Kasumi-1 (cell line): ENCODE measurements at regions not wholly inside any gene's neighbourhood (a gene's known extent, or its start where the extent isn't known, plus 50 kb on each side); places are given as distances from the start of the nearest gene placed in this dataset.
"Not testable (repeated sequence)": the region's sequence is repeated elsewhere in the genome, so short reads cannot be mapped to it uniquely, and the experiment has no call there.

Experiments used
- DNase-seq, 2 experiments: peaks; one replicate each; lab custom pipeline; 2025; lab: John Stamatoyannopoulos, UW

DNA sequence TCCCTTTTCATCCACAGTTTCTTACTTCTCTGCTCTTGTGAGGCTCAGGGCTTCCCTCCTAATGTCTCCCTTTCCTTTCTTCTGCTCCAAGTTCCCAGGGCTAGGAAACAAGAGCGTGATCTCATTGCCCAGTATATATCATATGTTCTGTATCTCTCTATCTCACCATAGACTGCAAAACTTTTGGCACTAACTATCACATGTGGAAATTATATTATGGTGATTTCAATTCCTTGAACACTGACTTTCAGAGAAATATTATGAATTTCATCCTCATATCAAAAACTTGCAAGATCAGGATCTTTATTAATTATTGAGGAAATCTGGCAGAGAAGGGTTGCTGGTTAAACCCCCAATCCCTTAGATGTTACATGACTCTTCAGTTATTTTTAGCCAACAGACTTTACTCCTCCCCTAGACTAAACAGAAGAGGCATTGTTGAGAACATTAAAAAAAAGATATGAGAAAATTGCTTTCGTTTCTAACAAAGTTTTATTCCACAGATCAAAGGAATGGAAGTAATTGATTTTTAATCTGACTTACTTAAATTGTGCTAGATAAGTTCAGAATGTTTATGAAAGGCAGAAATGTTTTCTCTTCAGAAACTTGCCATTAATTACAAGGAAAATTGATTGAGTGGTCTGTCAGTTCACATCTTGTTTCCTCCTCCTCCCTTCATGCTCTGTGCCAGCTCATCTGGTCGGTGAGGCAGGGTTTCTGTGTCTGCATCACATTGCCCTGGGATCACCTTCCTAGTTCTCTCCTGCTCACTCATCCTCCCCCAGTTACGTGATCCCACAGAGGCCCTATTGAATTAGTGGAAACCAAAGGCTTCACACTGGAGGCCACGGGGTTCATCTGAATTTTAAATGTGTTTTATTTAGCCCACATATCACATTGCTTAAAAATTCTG lies 378.5 kb downstream of the LMO7 start:
- no peak for DNase-seq

DNA sequence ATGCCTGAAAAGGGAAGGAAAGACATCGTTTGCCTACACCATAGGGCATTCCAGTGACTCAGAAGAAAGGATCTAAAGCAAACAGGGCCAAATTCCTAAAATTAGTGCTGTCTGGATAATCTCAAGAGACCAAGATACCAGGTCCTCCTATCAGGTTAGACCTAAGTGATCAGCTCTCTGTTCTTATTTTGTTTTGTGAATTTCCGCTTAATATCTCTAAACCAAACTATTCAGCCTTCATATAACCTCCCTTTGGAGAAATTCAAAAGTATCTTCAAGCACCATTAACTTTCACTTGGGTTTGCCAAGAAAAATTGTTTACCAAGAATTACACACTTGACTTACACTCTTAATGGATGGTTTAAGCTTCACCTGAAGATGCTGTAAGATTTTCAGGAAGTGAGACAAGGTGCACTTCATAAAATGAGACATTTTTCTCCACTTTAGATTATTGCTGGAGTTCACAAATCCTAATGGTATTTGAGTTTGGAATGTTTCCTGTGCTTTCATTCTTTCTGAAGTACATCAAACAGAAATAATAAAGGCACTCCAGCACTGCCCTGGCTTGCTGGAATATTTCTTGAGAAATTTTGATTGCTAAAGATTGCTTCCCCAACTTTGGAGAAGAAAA lies 376.1 kb downstream of the LMO7 start:
- DNase-seq: no peak

- DNase-seq: no peak
These were observed 373.2 kb downstream of the LMO7 start for GRCh38 chr13:76009267-76009890.

GRCh38 chr13:76004416-76004815 lies 368.3 kb downstream of the LMO7 start:
- DNase-seq: no peak

GRCh38 chr13:76000131-76000530 lies 364.0 kb downstream of the LMO7 start:
- DNase-seq: peak; percentile 29 to 50

DNA sequence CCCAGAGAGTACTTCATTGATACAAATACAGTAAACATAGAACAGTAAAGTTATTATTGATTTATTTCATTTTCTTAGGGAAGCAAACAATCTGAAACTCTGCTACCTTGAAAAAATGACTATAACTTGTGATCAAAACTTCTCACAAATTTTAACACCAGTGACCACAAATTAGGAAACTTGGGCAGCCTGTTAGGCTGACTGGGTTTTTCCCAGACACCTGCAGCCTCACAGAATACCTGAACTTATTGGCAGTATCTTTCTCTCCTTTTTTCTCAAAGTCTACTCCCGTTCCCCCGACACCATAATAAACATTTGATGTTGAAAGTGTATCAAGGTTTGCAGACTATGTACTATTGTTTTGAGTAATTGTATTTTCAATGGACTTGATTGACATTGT lies 360.5 kb downstream of the LMO7 start:
- DNase-seq: no peak

- no peak for DNase-seq
These were observed 359.8 kb downstream of the LMO7 start for GRCh38 chr13:75995966-75996365.

DNA sequence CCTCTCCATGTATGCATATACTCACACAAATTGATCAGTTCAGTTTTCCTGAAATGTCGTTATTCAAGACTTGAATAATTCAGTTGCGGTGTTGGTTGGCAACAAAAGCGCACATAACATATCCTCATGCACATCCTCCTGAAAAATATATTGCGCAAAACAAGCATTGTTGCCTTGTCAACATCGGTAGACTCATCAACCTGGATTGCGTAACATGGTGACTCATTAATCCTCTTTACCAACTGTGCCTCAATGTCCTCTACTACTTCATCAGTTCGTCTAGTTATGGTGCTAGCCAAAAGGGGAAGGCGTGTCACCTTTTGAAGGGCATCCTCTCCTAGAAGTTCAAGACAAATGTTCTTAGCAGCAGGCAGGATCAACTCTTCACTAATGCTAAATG lies 357.7 kb downstream of the LMO7 start:
- DNase-seq: no peak

DNA sequence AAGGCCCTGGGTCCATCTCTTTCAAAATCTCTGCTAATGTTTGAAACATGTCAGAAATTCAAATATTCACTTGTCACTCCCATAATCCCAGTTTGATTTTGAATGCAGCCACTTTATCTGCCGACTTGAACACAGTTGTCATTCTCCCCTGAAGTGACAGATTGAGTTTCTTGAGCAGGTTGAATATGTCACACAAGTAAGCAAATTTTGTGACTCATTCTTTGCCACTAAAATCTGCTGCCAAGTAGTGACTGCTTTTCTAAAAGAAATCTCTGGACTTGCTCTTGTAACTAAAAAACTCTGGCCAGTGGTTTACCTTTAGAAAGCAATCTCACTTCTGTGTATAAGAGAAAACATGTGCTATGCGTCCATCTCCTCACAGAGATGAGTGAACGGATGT lies 357.1 kb downstream of the LMO7 start:
- no peak for DNase-seq

DNA sequence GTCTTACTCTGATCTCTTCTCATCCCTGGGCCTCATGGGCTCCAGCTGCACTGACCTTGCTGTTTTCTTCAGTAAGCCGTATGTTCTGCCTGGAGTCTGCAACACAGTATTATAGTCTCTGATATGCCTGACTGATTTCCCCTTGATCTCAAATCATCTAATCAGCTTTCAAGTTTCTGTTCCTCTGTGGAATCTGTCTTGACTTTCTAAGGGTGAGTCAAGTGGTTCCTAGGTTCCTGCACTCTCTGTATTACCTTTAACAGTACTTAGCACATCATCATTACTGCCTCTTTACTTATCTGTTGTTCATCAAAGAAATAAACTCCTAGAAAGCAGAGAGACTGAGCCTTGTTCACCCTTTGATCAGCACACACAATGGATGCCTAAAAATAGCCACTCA lies 350.7 kb downstream of the LMO7 start:
- DNase-seq: no peak

DNA sequence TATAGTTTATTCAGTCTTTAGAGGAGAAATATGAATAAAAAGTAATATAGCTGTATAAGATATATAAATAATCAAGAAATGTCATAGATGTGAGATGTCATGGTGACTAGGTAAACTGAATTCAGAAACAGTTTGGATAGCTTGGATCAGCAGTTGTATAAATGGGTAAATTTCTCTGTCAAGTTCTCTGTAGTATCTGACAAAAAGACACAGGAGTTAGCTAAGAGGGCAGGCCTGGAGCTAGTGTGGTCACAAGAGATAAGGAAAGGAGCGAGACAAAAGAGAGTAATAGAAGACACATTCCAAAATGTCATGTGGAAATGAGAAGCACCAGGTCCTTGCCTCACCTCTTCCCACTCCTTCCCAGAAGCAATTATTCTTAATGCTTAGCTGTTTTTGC lies 349.0 kb downstream of the LMO7 start:
- no peak for DNase-seq

- no peak for DNase-seq
These were observed 342.7 kb downstream of the LMO7 start for GRCh38 chr13:75978818-75979217.

DNA sequence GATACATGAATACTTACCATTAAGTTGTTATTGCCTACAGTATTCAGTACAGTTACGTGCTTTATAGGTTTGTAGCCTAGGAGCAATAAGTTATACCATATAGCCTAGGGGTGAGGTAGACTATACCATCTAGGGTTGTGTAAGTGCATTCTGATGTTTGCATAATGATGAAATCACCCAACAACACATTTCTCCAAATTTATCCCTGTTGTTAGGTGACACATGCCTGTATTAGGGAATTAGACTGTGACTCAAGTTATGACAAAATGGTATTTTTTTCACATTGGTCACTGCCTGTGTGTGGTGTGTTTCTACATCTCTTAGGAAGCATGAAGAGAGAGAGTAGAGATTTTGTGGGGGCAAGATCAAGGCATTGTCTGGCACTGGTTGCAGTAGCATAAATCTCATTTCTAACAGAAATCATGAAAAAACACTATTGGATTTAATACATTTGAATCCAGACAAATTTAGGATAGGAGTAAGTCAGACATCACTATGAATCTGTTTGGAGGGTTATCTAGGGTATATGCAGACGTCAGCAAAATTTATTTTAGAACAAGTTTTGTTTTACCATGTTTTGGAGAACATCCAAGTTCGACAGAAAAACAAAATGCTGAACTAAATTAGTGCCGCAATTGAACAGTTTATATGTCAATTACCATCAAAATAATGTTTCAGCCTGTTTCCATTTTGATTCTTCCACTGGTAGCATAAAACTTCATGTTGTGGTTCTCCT lies 332.1 kb downstream of the LMO7 start:
- DNase-seq: no peak

DNA sequence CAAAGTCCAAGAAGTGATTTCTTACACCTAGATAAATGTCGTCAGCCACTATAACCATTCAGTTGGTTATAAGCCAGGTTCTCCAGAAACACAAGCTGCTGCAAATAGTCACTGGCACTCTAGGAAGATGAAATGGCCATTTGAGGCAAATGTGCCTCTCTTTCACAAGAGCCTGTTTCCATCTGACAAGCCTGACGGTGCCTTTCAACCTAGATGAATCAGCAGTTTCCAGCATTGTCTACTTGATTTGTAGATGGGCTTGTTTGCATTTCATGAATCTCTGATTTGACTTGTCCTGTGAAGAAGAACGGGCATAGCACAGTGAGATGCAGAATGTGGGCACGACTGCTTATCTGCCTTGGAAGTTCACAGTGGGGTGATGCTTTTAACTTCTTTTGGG lies 327.2 kb downstream of the LMO7 start:
- DNase-seq: no peak

DNA sequence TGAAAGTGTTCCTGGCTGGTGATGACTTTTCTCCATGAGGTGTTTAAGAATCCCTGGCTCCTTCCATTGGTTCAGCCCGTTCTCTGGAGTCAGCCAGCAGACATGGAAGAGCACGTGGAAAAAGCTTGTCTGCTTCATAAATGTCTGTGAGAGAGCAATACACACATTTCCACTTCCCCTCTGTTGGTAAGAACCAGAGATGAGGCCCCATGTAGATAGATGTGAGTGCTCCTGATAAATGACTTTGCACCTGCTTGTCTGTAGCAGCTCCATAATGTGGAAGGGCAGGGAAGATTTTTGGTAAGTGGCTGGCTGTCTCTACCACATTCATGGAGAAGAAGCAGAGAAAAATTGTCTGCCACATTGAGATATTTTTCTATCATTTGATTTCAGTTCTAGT lies 325.8 kb downstream of the LMO7 start:
- no peak for DNase-seq

GRCh38 chr13:75960538-75960994 lies 324.4 kb downstream of the LMO7 start:
- DNase-seq: peak in 1 of 2 experiments; percentile 7

DNA sequence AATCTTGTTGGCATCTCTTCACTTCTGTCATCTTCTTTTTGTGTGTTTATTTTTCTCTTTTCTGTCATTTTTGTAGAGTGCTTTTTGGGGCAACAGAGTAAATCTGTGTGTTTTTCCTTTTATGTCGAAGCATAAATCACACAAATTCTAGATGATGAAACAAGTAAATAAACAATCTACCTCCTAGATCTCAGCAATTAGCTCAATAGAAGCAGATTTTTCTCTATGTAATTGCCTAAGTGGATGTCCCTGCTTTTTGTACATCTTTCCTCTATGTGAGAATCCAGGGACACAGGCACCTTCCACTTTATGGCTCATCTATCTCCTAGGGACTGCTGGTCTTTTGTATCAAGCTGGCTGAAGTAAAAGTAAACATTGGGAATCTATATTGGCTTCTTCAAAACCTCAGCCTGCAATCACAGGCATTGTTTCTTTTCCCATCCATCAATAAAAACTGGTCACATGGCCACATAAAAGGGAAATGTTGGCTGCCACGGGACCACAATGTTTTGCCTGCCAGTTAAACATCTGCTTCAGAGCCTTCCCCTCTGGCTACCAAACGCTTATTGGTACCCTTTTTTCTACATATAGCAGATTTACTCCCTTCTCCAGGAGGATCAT lies 323.8 kb downstream of the LMO7 start:
- no peak for DNase-seq

- not testable (repeated sequence) for DNase-seq
These were observed 317.5 kb downstream of the LMO7 start for GRCh38 chr13:75953589-75953988.

- DNase-seq: no peak
These were observed 311.3 kb downstream of the LMO7 start for GRCh38 chr13:75947448-75947847.

DNA sequence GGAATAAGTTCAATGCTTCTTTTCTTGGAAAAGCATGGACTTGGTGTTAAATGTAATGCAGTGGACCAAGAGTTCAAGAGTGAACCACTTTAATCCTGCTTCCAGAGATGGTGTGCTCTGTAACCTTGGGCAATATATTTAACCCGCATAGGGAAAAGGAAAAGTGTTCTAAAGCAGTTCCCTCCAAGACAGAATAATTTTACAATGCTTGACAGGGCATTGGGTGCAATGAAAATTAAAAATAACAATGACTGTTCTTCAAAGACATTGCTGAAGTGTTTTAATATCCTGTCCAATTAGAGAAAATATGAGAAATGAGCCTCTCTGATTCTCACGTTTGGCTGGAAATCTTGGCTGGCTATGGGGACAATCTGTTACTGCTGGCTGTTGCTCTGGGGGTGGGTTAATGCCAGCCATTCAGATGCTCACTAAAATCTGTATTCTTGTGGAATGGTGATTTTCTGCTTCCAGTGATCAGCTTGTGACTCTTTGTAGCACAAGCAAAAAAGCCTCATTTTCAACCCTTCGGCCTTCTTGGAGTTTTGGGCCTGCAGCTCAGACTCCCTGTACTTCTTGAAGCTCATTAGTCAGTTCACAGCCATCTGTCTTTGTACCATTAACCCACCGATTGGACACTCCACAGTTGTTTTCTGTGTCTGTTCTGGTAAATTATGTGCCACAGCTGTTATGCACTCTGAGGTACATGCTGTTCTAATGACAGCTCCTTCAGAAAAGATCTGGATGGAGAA lies 310.6 kb downstream of the LMO7 start:
- DNase-seq: no peak

- no peak for DNase-seq
These were observed 309.8 kb downstream of the LMO7 start for GRCh38 chr13:75945841-75946482.
